AG04450 (cell line): ENCODE measurements at regions not wholly inside any gene's neighbourhood (a gene's known extent, or its start where the extent isn't known, plus 50 kb on each side); places are given as distances from the start of the nearest gene placed in this dataset.

ENCODE experiments used
- CTCF ChIA-PET: fragments of 300-600, 350-600 bp; formaldehyde crosslinking; extraction: SDS; loops from one replicate; lab custom pipeline; 2022; ENCODE audit warnings: antibody characterized with exemption, inconsistent platforms; lab: Charles Lee
- POLR2A ChIA-PET: fragments of 350-600 bp; formaldehyde crosslinking; extraction: SDS; loops from one replicate; lab custom pipeline; 2021; ENCODE audit warnings: antibody characterized with exemption, inconsistent platforms; lab: Yijun Ruan, JAX
- DNase-seq: peaks from one replicate; pipeline ENCODE4 v3.0.0-alpha.2; 2011; ENCODE audit warnings: low read depth, low spot score
- H3K27ac ChIP-seq: one replicate; pipeline ENCODE4 v1.5.1; 2012; ENCODE audit warnings: low read depth, low read length, control low read depth
- H3K27me3 ChIP-seq: one replicate; pipeline ENCODE4 v1.6.0; 2012; ENCODE audit warnings: low read length; ENCODE audit not compliant: control insufficient read depth, insufficient read depth
- H3K4me3 ChIP-seq: 2 replicates; pipeline ENCODE4 v1.5.1; 2011; ENCODE audit warnings: mild to moderate bottlenecking, low read depth, low read length, control low read depth
- H3K9me3 ChIP-seq: 2 replicates; pipeline ENCODE4 v1.5.1; 2012; ENCODE audit warnings: low read length; ENCODE audit not compliant: control insufficient read depth, insufficient read depth
- TF ChIP-seq, protein P1 (sequence below): IDR thresholded peaks from 2 replicates; pipeline ENCODE4 v1.5.1; 2011; ENCODE audit warnings: low read depth, low read length, control low read depth, inconsistent platforms

DNA sequence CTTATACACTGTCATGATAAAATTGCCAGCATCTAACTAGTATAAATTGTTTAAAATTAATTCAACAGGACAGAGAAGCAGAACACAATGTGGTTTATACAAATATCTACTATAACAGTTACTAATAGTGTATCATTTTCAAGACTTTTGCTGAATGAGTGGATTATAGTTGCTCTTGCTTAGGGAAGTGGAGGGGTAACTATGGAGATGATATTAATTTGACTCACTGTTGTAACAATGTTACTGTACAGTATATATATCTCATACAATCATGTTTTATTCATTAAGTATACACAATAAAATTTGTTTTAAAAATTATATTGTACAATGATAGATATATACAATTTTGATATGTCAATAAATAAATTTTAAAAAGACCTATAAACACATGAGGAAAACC, 119.1 kb downstream of the ZPLD1 start:
- DNase-seq = no peak
- Histone ChIP-seq H3K9me3 (no peaks in the 10 kb centered on the region), H3K27ac (no peak overlapping the region), H3K27me3 (no peaks in the 10 kb centered on the region), H3K4me3 (no peak overlapping the region)
- TF ChIP-seq, protein P1, sequence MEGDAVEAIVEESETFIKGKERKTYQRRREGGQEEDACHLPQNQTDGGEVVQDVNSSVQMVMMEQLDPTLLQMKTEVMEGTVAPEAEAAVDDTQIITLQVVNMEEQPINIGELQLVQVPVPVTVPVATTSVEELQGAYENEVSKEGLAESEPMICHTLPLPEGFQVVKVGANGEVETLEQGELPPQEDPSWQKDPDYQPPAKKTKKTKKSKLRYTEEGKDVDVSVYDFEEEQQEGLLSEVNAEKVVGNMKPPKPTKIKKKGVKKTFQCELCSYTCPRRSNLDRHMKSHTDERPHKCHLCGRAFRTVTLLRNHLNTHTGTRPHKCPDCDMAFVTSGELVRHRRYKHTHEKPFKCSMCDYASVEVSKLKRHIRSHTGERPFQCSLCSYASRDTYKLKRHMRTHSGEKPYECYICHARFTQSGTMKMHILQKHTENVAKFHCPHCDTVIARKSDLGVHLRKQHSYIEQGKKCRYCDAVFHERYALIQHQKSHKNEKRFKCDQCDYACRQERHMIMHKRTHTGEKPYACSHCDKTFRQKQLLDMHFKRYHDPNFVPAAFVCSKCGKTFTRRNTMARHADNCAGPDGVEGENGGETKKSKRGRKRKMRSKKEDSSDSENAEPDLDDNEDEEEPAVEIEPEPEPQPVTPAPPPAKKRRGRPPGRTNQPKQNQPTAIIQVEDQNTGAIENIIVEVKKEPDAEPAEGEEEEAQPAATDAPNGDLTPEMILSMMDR = no peak
- CTCF ChIA-PET = no interaction called here
- POLR2A ChIA-PET = no interaction called here

DNA sequence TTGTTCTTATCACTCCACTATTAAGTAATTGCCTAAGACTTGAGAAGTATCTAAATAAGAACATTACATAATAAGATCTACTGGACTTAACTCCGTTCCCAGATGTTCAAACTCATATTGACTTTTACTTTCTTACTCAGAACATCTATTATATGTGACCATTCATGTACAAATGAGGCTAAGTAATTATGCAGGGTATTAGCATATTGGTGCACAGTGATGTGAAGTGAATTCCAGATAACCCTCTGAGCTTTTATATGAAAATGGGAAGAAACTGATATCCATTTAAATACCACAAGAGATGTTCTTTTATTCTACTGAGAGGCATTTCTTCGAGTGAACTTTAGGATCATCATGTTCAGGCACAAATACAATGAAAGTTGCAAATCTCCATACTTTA, 135.7 kb downstream of the ZPLD1 start:
- DNase-seq = no peak
- Histone ChIP-seq H3K9me3 (no peaks in the 10 kb centered on the region), H3K27ac (no peak overlapping the region), H3K4me3 (no peak overlapping the region), H3K27me3 (no peaks in the 10 kb centered on the region)
- TF ChIP-seq, protein P1 = no peak
- CTCF ChIA-PET = no interaction called here
- POLR2A ChIA-PET = no interaction called here

DNA sequence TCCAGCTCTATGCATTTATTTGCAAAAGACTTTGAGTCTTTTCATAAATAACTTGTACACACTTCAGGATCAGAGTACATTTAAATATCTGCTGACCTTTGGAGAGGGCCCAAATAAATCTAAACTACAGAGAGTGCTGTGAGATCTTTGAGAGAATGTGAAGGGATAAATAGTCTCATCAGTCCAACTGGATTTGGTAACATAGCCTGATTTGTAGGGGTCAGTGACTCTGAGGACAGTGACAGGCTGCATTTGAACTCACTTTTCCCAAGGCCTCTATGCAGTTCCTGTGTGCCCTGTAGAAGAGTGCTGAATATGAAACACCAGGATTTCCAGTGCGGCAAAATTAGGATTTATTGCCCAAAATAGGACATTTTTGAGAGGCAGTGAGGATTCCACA, 136.2 kb downstream of the ZPLD1 start:
- no peaks in the 10 kb centered on the region for H3K9me3 ChIP-seq
- POLR2A ChIA-PET = no interaction called here
- H3K27ac ChIP-seq = no peak overlapping the region
- no peak overlapping the region for H3K4me3 ChIP-seq
- DNase-seq = no peak
- TF ChIP-seq, protein P1 = no peak
- H3K27me3 ChIP-seq = no peaks in the 10 kb centered on the region
- CTCF ChIA-PET = no interaction called here

DNA sequence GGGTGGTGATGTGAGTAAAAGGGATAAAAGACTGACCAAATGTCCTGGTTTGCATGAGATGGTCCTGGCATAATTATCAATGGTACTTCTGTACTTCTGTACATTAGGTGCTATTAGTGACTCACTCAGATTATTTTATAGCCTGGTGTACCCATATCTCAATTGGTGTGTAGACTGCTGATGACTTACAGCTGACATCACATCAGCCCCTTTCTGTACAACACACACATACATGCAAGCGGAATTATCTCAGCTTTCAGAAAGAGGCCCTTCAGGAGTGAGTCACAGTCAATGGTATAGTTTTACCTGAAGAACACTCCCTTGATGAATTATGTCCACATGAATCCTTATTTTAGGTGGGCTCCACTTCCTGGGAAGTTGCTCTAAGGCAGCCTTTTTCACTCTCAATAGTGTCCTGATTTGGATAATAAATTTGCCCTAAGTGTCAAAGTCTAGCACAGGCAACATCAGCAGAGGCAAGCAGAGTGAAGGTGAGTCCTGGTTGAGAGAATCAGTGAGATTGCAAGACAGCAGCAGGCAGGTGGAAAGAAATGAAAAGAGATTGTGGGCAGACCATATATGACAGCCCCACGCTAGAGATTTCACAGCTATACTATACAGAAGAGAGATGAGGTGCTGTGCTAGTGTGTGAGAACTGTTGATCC, 137.0 kb downstream of the ZPLD1 start:
- Histone ChIP-seq H3K4me3 (no peak overlapping the region), H3K9me3 (no peaks in the 10 kb centered on the region), H3K27me3 (no peaks in the 10 kb centered on the region), H3K27ac (no peak overlapping the region)
- no peak for DNase-seq
- TF ChIP-seq, protein P1 = no peak
- POLR2A ChIA-PET = no interaction called here
- CTCF ChIA-PET = no interaction called here

DNA sequence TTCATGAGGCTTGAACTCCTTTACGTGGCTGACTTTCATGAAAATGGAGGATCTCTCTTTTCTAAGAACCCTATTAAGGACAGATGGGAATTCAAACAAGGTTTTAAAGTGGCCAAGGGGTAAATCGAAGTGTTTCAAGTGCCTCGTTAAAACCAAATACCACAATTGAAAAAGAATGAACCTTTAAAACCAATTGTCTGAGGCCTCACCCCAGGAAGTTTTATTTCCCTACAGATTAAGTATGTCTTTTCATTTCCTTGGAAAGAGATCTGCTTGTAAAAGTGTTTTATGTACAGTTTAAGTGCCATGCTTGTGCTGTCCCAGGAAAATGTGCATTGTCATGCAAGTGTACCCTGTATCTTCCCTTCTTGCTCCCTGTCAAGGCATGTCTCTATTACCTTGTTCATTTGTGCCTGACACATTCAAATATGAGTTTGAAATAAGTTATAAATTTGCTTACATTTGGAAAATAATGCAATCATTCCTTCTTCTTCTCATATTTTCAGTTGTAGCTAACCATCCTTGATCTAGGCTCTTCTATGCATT, 138.7 kb downstream of the ZPLD1 start:
- CTCF ChIA-PET = no interaction called here
- TF ChIP-seq, protein P1 = no peak
- no peak overlapping the region for H3K27ac ChIP-seq
- H3K4me3 ChIP-seq = no peak overlapping the region
- H3K27me3 ChIP-seq = no peaks in the 10 kb centered on the region
- POLR2A ChIA-PET = no interaction called here
- DNase-seq = no peak
- no peaks in the 10 kb centered on the region for H3K9me3 ChIP-seq
